Kidney epithelial cell (primary cell): ENCODE measurements at regions not wholly inside any gene's neighbourhood (a gene's known extent, or its start where the extent isn't known, plus 50 kb on each side); places are given as distances from the start of the nearest gene placed in this dataset.
"Not testable (repeated sequence)": the region's sequence is repeated elsewhere in the genome, so short reads cannot be mapped to it uniquely, and the experiment has no call there.

Source experiments
- DNase-seq: peaks from one replicate; pipeline ENCODE4 v3.0.0-alpha.2; 2010; ENCODE audit warnings: low read depth
- H3K27me3 ChIP-seq: 2 replicates; pipeline ENCODE4 v1.6.0; 2011; ENCODE audit warnings: low read length; ENCODE audit not compliant: control insufficient read depth, insufficient read depth
- H3K36me3 ChIP-seq: 2 replicates; pipeline ENCODE4 v1.5.1; 2011; ENCODE audit warnings: low read length; ENCODE audit not compliant: control insufficient read depth, insufficient read depth
- H3K4me3 ChIP-seq: 2 replicates; pipeline ENCODE4 v1.5.1; 2011; ENCODE audit warnings: low read depth, mild to moderate bottlenecking, control low read depth, low read length
- CTCF ChIP-seq: IDR thresholded peaks from 2 replicates; pipeline ENCODE4 v1.5.1; 2011; ENCODE audit warnings: mild to moderate bottlenecking, moderate library complexity, low read length, control low read depth, inconsistent platforms; ENCODE audit not compliant: insufficient read depth, poor library complexity, severe bottlenecking

DNA sequence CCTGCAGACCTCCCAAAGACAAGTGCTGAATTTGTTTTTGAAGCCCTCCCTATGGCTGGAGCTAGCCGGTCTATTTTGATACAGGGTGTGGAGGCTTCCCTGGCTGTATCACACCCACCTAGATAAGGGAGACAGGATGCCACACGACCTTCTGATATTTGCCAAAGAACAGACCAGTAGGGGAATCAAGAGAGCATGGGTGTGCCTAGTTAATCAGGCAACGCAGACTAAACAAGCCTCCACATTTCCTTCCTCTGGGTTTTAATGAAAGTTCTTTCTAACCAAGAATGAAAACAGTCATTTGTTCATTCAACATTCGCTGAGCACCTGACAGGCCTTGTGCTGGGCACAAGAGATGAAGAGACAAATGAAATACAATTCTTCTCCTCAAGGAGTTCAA lies 446.8 kb downstream of the PLPP3 start:
- H3K27me3 ChIP-seq: no peaks in the 10 kb centered on the region
- DNase-seq: no peak
- TF ChIP-seq CTCF: no peak
- H3K4me3 ChIP-seq: no peak overlapping the region
- H3K36me3 ChIP-seq: no peaks in the 10 kb centered on the region

GRCh38 chr1:56129837-56130236 lies 449.5 kb downstream of the PLPP3 start:
- DNase-seq: no peak
- Histone ChIP-seq H3K36me3 (no peaks in the 10 kb centered on the region), H3K27me3 (no peaks in the 10 kb centered on the region), H3K4me3 (no peak overlapping the region)
- no peak for TF ChIP-seq CTCF

GRCh38 chr1:56125316-56125715 lies 454.0 kb downstream of the PLPP3 start:
- no peak for TF ChIP-seq CTCF
- DNase-seq: no peak

GRCh38 chr1:56123826-56124225 lies 455.5 kb downstream of the PLPP3 start:
- DNase-seq: no peak
- Histone ChIP-seq H3K4me3 (no peak overlapping the region), H3K27me3 (no peaks in the 10 kb centered on the region), H3K36me3 (no peaks in the 10 kb centered on the region)
- no peak for TF ChIP-seq CTCF

More at GRCh38 chr1:56125316-56125715, 454.0 kb downstream of the PLPP3 start:
- H3K27me3 ChIP-seq: no peaks in the 10 kb centered on the region
- H3K4me3 ChIP-seq: no peak overlapping the region
- H3K36me3 ChIP-seq: no peaks in the 10 kb centered on the region

DNA sequence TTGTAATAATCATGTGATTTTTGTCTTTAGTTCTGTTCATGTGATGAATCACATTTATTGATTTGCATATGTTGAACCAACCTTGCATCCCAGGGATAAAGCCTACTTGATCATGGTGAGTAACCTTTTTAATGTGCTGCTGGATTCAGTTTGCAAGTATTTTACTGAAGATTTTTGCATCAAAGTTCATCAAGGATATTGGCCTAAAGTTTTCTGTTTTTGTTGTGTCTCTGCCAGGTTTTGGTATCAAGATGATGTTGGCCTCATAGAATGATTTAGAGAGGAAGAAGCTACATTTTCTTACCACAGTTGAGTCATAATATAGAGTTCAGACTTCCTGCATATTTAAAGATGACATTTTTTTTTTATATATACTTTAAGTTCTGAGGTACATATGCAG lies 455.9 kb downstream of the PLPP3 start:
- H3K36me3 ChIP-seq: no peaks in the 10 kb centered on the region
- no peak overlapping the region for H3K4me3 ChIP-seq
- no peaks in the 10 kb centered on the region for H3K27me3 ChIP-seq
- TF ChIP-seq CTCF: no peak
- no peak for DNase-seq

DNA sequence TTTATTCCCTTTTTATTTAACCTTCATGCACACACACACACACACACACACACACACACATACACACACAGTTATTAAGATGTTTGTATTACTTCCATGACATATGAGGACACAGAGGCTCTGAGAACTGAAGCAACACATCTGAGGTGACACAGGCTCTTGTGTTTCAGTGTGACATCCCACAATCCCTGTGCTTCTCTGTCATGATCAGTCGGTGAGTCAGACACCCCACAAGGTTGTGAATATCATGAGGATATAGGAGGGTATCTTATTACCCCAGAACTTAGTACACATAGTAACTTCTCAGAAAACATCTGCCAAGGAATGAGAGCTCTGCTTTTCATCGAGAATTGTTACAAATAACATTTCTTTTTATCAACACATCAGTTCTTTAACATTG lies 459.3 kb downstream of the PLPP3 start:
- DNase-seq: no peak
- H3K4me3 ChIP-seq: no peak overlapping the region

GRCh38 chr1:56118676-56119075 lies 460.7 kb downstream of the PLPP3 start:
- not testable (repeated sequence) for H3K27me3 ChIP-seq, DNase-seq, H3K36me3 ChIP-seq, H3K4me3 ChIP-seq

More for the DNA sequence above, 459.3 kb downstream of the PLPP3 start:
- TF ChIP-seq CTCF: no peak
- no peaks in the 10 kb centered on the region for H3K27me3 ChIP-seq
- H3K36me3 ChIP-seq: no peaks in the 10 kb centered on the region
